ENCODE measurements at regions not wholly inside any gene's neighbourhood (a gene's known extent, or its start where the extent isn't known, plus 50 kb on each side); places are given as distances from the start of the nearest gene placed in this dataset.

DNA sequence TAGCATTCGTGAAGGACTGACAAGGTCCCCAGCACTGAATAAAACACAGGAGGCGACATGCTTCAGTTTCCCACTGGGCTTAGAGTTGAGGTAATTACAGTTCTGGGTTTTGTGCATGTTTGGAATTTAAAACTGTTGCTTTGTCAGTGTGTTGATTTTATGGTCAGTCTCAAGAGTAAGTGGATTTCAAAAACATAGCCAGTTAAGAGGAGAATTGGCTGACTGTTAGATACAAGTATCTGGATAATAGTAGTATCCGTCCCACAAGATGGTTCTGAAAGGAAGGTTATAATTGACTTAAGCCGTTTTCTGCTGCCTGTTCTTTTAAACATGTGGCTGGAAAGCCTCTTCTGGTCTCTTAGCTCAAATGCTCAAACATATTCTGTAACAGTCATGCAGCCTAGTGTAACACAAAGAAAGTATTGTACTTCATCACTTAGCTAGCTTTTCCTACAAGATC, 170.9 kb downstream of the POLR1F start:
- Histone ChIP-seq H3K4me1 (ENCODE audit: control insufficient read depth in 1 of 2, low read depth in 2 of 2) (no peaks in the 10 kb centered on the region), H3K4me3 (no peak overlapping the region), H3K36me3 (no peaks in the 10 kb centered on the region), H3K9me3 (no peaks in the 10 kb centered on the region), H3K27me3 (replicated peaks; ENCODE audit: insufficient read depth) (no peaks in the 10 kb centered on the region), H3K27ac (no peak overlapping the region)
- ATAC-seq (ENCODE audit: insufficient number of reproducible peaks, low FRiP score, low read depth): no peak
- TF ChIP-seq, protein P1, sequence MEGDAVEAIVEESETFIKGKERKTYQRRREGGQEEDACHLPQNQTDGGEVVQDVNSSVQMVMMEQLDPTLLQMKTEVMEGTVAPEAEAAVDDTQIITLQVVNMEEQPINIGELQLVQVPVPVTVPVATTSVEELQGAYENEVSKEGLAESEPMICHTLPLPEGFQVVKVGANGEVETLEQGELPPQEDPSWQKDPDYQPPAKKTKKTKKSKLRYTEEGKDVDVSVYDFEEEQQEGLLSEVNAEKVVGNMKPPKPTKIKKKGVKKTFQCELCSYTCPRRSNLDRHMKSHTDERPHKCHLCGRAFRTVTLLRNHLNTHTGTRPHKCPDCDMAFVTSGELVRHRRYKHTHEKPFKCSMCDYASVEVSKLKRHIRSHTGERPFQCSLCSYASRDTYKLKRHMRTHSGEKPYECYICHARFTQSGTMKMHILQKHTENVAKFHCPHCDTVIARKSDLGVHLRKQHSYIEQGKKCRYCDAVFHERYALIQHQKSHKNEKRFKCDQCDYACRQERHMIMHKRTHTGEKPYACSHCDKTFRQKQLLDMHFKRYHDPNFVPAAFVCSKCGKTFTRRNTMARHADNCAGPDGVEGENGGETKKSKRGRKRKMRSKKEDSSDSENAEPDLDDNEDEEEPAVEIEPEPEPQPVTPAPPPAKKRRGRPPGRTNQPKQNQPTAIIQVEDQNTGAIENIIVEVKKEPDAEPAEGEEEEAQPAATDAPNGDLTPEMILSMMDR (IDR thresholded peaks at IDR 0.05): no peak
- no peak for DNase-seq (ENCODE audit: low spot score)

DNA sequence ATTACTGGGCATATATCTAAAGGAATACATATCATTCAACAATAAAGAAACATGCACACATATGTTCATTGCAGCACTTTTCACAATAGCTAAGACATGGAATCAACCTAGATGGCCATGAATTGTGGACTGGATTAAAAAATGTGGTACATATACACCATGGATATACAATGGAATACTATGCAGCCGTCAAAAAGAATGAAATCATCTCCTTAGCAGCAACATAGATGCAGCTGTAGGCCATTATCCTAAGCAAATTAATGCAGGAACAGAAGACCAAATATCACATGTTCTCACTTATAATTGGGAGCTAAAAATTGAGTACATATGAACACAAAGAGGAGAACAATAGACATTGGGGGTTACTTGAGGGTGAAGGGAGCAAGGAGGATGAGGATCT, 175.6 kb downstream of the POLR1F start:
- TF ChIP-seq, protein P1 (IDR thresholded peaks at IDR 0.05): no peak
- no peaks in the 10 kb centered on the region for H3K9me3 ChIP-seq
- ATAC-seq (ENCODE audit: insufficient number of reproducible peaks, low FRiP score, low read depth) (no peak), DNase-seq (ENCODE audit: low spot score) (no peak)
- H3K27ac ChIP-seq: no peak overlapping the region
- no peaks in the 10 kb centered on the region for H3K27me3 ChIP-seq (replicated peaks; ENCODE audit: insufficient read depth)
- H3K4me1 ChIP-seq (ENCODE audit: control insufficient read depth in 1 of 2, low read depth in 2 of 2): no peaks in the 10 kb centered on the region
- H3K4me3 ChIP-seq: no peak overlapping the region
- H3K36me3 ChIP-seq: no peaks in the 10 kb centered on the region

DNA sequence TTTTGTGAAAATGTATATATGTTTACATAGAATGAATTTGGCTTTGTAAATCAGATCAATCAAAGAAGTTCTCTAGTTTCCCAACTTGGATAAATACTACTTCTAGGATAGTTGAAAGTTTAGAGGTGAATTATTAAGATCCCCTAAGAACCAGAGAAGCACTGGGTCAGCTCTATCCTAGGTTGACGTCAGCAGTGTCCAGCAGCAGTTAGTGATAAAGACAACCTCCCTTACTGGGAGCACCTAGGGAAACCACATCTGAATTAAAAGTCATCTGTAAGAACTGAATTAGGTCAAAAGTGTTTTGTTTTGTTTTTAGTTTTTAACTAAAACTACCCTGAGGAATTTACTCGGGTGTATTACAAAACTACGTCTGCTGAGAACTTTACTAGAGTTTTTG, 178.0 kb downstream of the POLR1F start:
- Histone ChIP-seq H3K27ac (no peak overlapping the region), H3K4me3 (no peak overlapping the region), H3K36me3 (no peaks in the 10 kb centered on the region), H3K4me1 (ENCODE audit: control insufficient read depth in 1 of 2, low read depth in 2 of 2) (no peaks in the 10 kb centered on the region), H3K9me3 (no peaks in the 10 kb centered on the region), H3K27me3 (replicated peaks; ENCODE audit: insufficient read depth) (no peaks in the 10 kb centered on the region)
- ATAC-seq (ENCODE audit: insufficient number of reproducible peaks, low FRiP score, low read depth) (no peak), DNase-seq (ENCODE audit: low spot score) (no peak)
- TF ChIP-seq, protein P1 (IDR thresholded peaks at IDR 0.05): no peak

DNA sequence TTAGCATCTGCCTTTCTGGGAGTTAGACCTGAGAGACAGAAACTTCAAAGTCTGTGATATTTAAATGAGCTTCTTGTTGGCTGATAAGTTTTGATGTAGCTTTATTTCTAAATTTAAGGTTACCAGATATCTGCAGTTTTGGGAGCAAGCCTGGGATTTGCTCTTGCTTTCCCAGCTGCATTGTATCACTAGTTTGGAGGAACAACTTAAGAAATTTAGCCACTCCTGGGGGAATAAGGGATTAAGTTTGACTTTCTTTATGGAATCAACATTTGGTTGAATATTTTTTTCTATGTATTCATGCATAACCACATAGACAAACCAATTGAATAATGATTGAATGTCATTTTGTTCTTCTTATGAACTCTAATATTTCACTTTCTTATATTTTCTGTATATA, 178.6 kb downstream of the POLR1F start:
- no peaks in the 10 kb centered on the region for H3K4me1 ChIP-seq (ENCODE audit: control insufficient read depth in 1 of 2, low read depth in 2 of 2)
- no peaks in the 10 kb centered on the region for H3K27me3 ChIP-seq (replicated peaks; ENCODE audit: insufficient read depth)

DNA sequence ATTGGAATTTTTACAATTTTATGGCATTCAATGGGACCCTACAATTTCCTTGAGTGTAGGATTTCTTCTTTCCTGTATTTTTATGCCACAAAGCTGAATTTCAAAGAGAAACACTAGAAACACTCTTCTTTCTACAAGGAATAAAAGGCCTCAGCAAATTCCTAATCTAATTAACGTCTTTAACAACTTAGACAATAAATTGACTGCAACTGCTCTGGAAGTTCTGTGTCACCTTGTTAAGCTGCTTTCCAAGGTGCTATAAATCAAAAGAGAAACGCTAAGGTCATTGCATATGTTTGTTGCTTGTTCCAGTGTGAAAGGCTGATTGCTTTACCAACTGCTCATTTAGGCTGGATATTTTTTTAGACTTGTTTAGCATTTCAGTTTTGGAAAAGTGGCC, 182.2 kb downstream of the POLR1F start:
- Histone ChIP-seq H3K4me1 (ENCODE audit: control insufficient read depth in 1 of 2, low read depth in 2 of 2) (no peaks in the 10 kb centered on the region), H3K9me3 (no peaks in the 10 kb centered on the region), H3K36me3 (no peaks in the 10 kb centered on the region), H3K4me3 (no peak overlapping the region), H3K27ac (no peak overlapping the region), H3K27me3 (replicated peaks; ENCODE audit: insufficient read depth) (no peaks in the 10 kb centered on the region)
- ATAC-seq (ENCODE audit: insufficient number of reproducible peaks, low FRiP score, low read depth) (no peak), DNase-seq (ENCODE audit: low spot score) (no peak)
- TF ChIP-seq, protein P1 (IDR thresholded peaks at IDR 0.05): no peak

More for the DNA sequence above, 178.6 kb downstream of the POLR1F start:
- Histone ChIP-seq H3K36me3 (no peaks in the 10 kb centered on the region), H3K4me3 (no peak overlapping the region), H3K9me3 (no peaks in the 10 kb centered on the region), H3K27ac (no peak overlapping the region)
- DNase-seq (ENCODE audit: low spot score) (no peak), ATAC-seq (ENCODE audit: insufficient number of reproducible peaks, low FRiP score, low read depth) (no peak)
- TF ChIP-seq, protein P1 (IDR thresholded peaks at IDR 0.05): no peak

All from thoracic aorta (tissue), 2 donors.